HepG2 (cell line): ENCODE measurements at regions not wholly inside any gene's neighbourhood (a gene's known extent, or its start where the extent isn't known, plus 50 kb on each side); places are given as distances from the start of the nearest gene placed in this dataset.
A peak's percentile ranks its signal among the peaks of the same experiment; 100 is the strongest.
"Not testable (repeated sequence)": the region's sequence is repeated elsewhere in the genome, so short reads cannot be mapped to it uniquely, and the experiment has no call there.

Source experiments
- ATAC-seq: fragments of 200-7000 bp; cut with Tn5 transposase; 3 replicates; pipeline ENCODE4 v1.9.1; 2020; ENCODE audit warnings: mild to moderate bottlenecking, moderate library complexity
- BruUV-seq: library from RNA; stranded (reverse); fragments of 400-500 nt; replicated peaks from 2 replicates; lab custom pipeline; 2021; lab: Mats Ljungman, UMichigan
- CTCF ChIA-PET: fragments of 300-600 bp; formaldehyde crosslinking; extraction: SDS; loops from one replicate; lab custom pipeline; 2021; ENCODE audit warnings: low total read pairs, inconsistent platforms, low intra/inter-chr PET ratio; lab: Yijun Ruan, JAX
- POLR2A ChIA-PET: fragments of 350-600 bp; sonication (Branson Sonifier 250); formaldehyde crosslinking; loops from one replicate; lab custom pipeline; 2020; ENCODE audit warnings: antibody characterized with exemption, inconsistent platforms; lab: Yijun Ruan, JAX
- DNase-seq: peaks from one replicate; pipeline ENCODE4 v3.0.0-alpha.2; 2015; ENCODE audit warnings: low spot score
- FAIRE-seq: peaks from 3 replicates; lab custom pipeline; 2011; peaks lifted over from hg19 to GRCh38; lab: Jason Lieb, UNC
- H2AFZ ChIP-seq: one replicate; pipeline ENCODE4 v1.6.1; 2011; ENCODE audit warnings: low read length, inconsistent platforms
- H3K27ac ChIP-seq: fragments of 300-600 bp; 3 replicates; pipeline ENCODE4 v1.8.0; 2011; ENCODE audit warnings: mixed run types, mild to moderate bottlenecking, mixed read lengths, low read length, inconsistent platforms; ENCODE audit not compliant: insufficient read depth; ENCODE audit errors: extremely low read length
- H3K27me3 ChIP-seq, 2 experiments: fragments of 200-600 bp in 1 of 2; 2 replicates in 1 of 2; 3 replicates in 1 of 2; pipeline versions ENCODE4 v1.6.0 to v1.8.0; 2011; ENCODE audit warnings: low read length in 2 of 2, mild to moderate bottlenecking in 2 of 2, moderate library complexity in 2 of 2, inconsistent platforms in 1 of 2; ENCODE audit not compliant: insufficient read depth in 2 of 2, control insufficient read depth in 1 of 2
- H3K36me3 ChIP-seq, 2 experiments: fragments of 200-600 bp in 1 of 2; replicated peaks in 1 of 2; 2 replicates in 1 of 2; 3 replicates in 1 of 2; pipeline versions ENCODE4 v1.5.1 to v1.8.0; 2011; ENCODE audit warnings: low read length in 2 of 2, inconsistent platforms in 1 of 2; ENCODE audit not compliant: insufficient read depth in 2 of 2, control insufficient read depth in 1 of 2
- H3K4me1 ChIP-seq: 2 replicates; pipeline ENCODE4 v1.5.1; 2012; ENCODE audit warnings: low read length, inconsistent platforms; ENCODE audit not compliant: insufficient read depth
- H3K4me2 ChIP-seq: 2 replicates; pipeline ENCODE4 v1.6.0; 2011; ENCODE audit warnings: low read depth, low read length, inconsistent platforms
- H3K4me3 ChIP-seq, 3 experiments: fragments of 200-600 bp in 1 of 3; sonication (generic), shearing (Covaris generic) in 1 of 3; replicated peaks in 1 of 3; 2 replicates each; pipeline ENCODE4 v1.5.1; 2011 to 2016; ENCODE audit warnings: low read length in 3 of 3, inconsistent platforms in 2 of 3, low read depth in 2 of 3, mild to moderate bottlenecking in 2 of 3, control low read depth in 1 of 3, mixed read lengths in 1 of 3; ENCODE audit not compliant: insufficient read depth in 1 of 3
- H3K79me2 ChIP-seq: one replicate; pipeline ENCODE4 v1.6.1; 2011; ENCODE audit warnings: low read length, inconsistent platforms; ENCODE audit not compliant: insufficient read depth
- H3K9ac ChIP-seq: 2 replicates; pipeline ENCODE4 v1.6.0; 2011; ENCODE audit warnings: mild to moderate bottlenecking, low read depth, low read length, inconsistent platforms; ENCODE audit not compliant: insufficient read depth
- H3K9me3 ChIP-seq: 2 replicates; pipeline ENCODE4 v1.5.1; 2012; ENCODE audit warnings: mild to moderate bottlenecking, low read length
- H4K20me1 ChIP-seq: 2 replicates; pipeline ENCODE4 v1.6.0; 2011; ENCODE audit warnings: inconsistent platforms, mild to moderate bottlenecking, low read length, moderate library complexity; ENCODE audit not compliant: insufficient read depth
- ETV6 ChIP-seq: sonication (generic); formaldehyde crosslinking; conservative IDR thresholded peaks from 2 replicates; pipeline ENCODE4 v1.4.0; 2020; ENCODE audit warnings: missing genetic modification reagents
- FOXM1 ChIP-seq: sonication (generic); formaldehyde crosslinking; IDR thresholded peaks from 2 replicates; pipeline ENCODE4 v1.5.0; 2020; ENCODE audit warnings: missing genetic modification reagents
- HNF4G ChIP-seq, 2 experiments: sonication (generic) in 1 of 2; formaldehyde crosslinking in 1 of 2; IDR thresholded peaks; 2 replicates each; pipeline versions ENCODE4 v1.4.0 to v1.6.1; 2011 to 2020; ENCODE audit warnings: borderline replicate concordance in 2 of 2, low read depth in 2 of 2, mild to moderate bottlenecking in 2 of 2, low read length in 1 of 2, missing genetic modification reagents in 1 of 2, moderate library complexity in 1 of 2
- IKZF1 ChIP-seq: fragments of 450-650 bp; IDR thresholded peaks from 2 replicates; pipeline ENCODE4 v1.7.1; 2016
- MLLT10 ChIP-seq: sonication (generic); formaldehyde crosslinking; IDR thresholded peaks from 2 replicates; pipeline ENCODE4 v1.4.0; 2020; ENCODE audit warnings: missing genetic modification reagents
- NR2C2 ChIP-seq: sonication (generic); formaldehyde crosslinking; IDR thresholded peaks from 2 replicates; pipeline ENCODE4 v1.4.0; 2020; ENCODE audit warnings: missing genetic modification reagents, mild to moderate bottlenecking, moderate library complexity, borderline replicate concordance
- ZNF335 ChIP-seq: sonication (generic); formaldehyde crosslinking; IDR thresholded peaks from 2 replicates; pipeline ENCODE4 v1.4.0; 2020; ENCODE audit warnings: missing genetic modification reagents
- ZNF747 ChIP-seq: sonication (generic); formaldehyde crosslinking; IDR thresholded peaks from 2 replicates; pipeline ENCODE4 v1.8.1; 2023; ENCODE audit warnings: missing genetic modification reagents, mild to moderate bottlenecking, borderline replicate concordance
- ZNF749 ChIP-seq: sonication (generic); formaldehyde crosslinking; IDR thresholded peaks from 2 replicates; pipeline ENCODE4 v1.8.0; 2022; ENCODE audit warnings: mild to moderate bottlenecking, missing genetic modification reagents, moderate library complexity, borderline replicate concordance
- ZSCAN9 ChIP-seq: IDR thresholded peaks from 2 replicates; pipeline ENCODE4 v1.6.1; 2016; ENCODE audit warnings: borderline replicate concordance
- WGBS: methylation state at CpG from one replicate; pipeline ENCODE4 v1.1.6; 2017; ENCODE audit warnings: low lambda C conversion rate; 5-methylcytosine and 5-hydroxymethylcytosine counted together
- in situ Hi-C: cut with HindIII; loops from 2 replicates; pipeline ENCODE4 v1.10.0; 2017; ENCODE audit warnings: low pct_unique_long_range_greater_than_20kb; ENCODE audit not compliant: extremely low pct_ligation_motif_present
- intact Hi-C: fragments of 100-400 bp; cut with micrococcal nuclease; formaldehyde crosslinking; loops from one replicate; pipeline ENCODE4 v1.10.0; 2022; ENCODE audit not compliant: unreplicated experiment

DNA sequence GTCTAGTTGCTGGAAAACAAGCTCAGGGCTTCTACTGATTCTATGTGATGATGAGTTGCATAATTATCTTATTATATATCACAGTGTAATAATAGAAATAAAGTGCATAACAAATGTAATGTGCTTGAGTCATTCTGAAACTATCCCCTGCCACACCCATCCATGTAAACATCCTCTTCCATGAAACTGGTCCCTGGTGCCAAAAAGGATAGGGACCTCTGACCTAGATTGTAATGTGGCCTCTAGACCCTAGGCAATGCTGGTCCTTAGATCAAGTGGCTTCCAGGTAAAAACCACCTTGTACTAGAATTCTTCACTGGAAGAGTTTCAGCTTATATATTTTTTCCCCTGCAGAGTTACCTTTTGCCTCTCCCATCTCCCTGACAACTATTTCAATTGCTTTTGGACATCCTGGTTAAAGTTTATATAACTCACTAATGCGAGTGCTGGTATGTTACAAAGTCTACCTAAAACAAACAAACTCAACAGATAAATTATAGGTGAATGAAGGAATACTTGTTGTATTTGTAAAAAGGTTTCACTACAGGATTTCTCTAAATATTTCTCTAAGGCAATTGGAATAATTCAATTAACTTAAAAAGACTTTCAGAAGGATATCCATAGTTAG, 462.5 kb downstream of the NAV3 start (continued):
- TF ChIP-seq NR2C2 (CRISPR knock-in tag) (no peak), HNF4G (IDR thresholded peaks at IDR 0.05; ENCODE audit: borderline replicate concordance, low read depth, low read length) (peak; percentile 17; the same call in 1 of the 2 replicates), HNF4G (CRISPR knock-in tag; IDR thresholded peaks at IDR 0.05; ENCODE audit: borderline replicate concordance, low read depth) (no peak), FOXM1 (CRISPR knock-in tag) (no peak), ZNF749 (CRISPR knock-in tag) (no peak)

DNA sequence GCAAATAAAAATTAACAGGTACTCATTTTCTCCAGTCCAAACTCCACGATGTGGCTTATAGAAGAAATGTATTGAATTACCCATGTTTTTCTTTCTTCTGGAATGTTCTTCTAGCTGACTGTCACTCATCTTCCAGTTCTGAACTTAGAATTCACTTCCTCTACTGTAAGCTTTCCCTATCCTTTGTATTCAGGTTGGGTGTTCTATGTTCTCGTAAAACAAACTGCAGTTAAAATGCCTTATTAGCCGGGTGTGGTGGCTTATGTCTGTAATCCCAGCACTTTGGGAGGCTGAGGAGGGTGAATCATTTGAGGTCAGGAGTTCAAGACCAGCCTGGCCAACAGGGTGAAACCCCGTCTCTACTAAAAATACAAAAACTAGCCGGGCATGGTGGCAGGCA, 470.6 kb downstream of the NAV3 start:
- FAIRE-seq, BruUV-seq: not testable (repeated sequence)

DNA sequence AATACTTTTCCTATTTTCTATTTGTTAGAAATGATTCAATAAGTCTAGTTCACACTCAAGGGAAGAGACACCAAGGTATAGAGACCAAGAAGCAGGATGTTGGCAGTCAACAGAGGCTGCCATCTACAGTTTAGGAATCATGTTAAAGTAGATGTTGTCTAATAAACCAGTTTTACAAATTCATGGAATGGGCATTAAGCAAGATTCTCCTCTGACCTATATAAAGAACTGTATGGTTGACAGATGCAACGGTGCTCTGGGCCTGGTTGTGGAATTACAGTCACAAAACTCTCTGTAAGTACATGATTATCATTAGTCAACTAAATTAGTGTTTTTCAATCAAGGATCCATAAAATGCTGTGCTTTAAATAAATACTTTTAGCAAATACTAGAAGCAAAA, 475.1 kb downstream of the NAV3 start:
- H3K9me3 ChIP-seq: no peaks in the 10 kb centered on the region
- no peak overlapping the region for H3K27ac ChIP-seq
- DNase-seq (no peak), ATAC-seq (no peak), FAIRE-seq (no peak)
- no peaks in the 10 kb centered on the region for H3K4me1 ChIP-seq
- ChIA-PET POLR2A (no interaction called here), CTCF (no interaction called here)
- no TSS peak for BruUV-seq
- H3K27me3 ChIP-seq: no peaks in the 10 kb centered on the region
- in situ Hi-C loops: no loop called here
- 0% methylated on average over 1 of the region's 1 CpG for WGBS
- H2AFZ ChIP-seq: no peak overlapping the region
- no peak overlapping the region for H3K4me3 ChIP-seq
- intact Hi-C loops: no loop called here
- no peak overlapping the region for H3K9ac ChIP-seq
- no peaks in the 10 kb centered on the region for H3K36me3 ChIP-seq
- H3K4me2 ChIP-seq: no peak overlapping the region
- no peaks in the 10 kb centered on the region for H3K79me2 ChIP-seq
- no peaks in the 10 kb centered on the region for H4K20me1 ChIP-seq
- TF ChIP-seq ZNF747 (CRISPR knock-in tag) (no peak), ZNF335 (no peak), MLLT10 (CRISPR knock-in tag) (no peak), ZSCAN9 (CRISPR knock-in tag) (no peak), ETV6 (CRISPR knock-in tag) (no peak), IKZF1 (no peak)

More for the DNA sequence above, 470.6 kb downstream of the NAV3 start:
- H4K20me1 ChIP-seq, H3K4me3 ChIP-seq, H3K36me3 ChIP-seq, H3K27ac ChIP-seq, H3K9ac ChIP-seq, H3K4me1 ChIP-seq, in situ Hi-C loops, ATAC-seq, H3K4me2 ChIP-seq, H3K79me2 ChIP-seq, DNase-seq, H3K9me3 ChIP-seq, H3K27me3 ChIP-seq, CTCF ChIA-PET, intact Hi-C loops, H2AFZ ChIP-seq, POLR2A ChIA-PET: not testable (repeated sequence)
- WGBS: 9% methylated on average over 5 of the region's 5 CpGs
